K562 (cell line): ENCODE measurements at regions not wholly inside any gene's neighbourhood (a gene's known extent, or its start where the extent isn't known, plus 50 kb on each side); places are given as distances from the start of the nearest gene placed in this dataset.

Source experiments
- ATAC-seq: fragments of 200-7000 bp; cut with Tn5 transposase; 3 replicates; pipeline ENCODE4 v1.9.1; 2020; ENCODE audit warnings: moderate library complexity
- BruUV-seq: library from RNA; stranded (reverse); fragments of 400-500 nt; replicated peaks from 2 replicates; lab custom pipeline; 2021; lab: Mats Ljungman, UMichigan
- CTCF ChIA-PET: fragments of 300-600 bp; formaldehyde crosslinking; extraction: SDS; loops from one replicate; lab custom pipeline; 2021; ENCODE audit warnings: low intra/inter-chr PET ratio; lab: Yijun Ruan, JAX
- POLR2A ChIA-PET: fragments of 300-600, 350-650 bp; sonication (Branson Sonifier 250); formaldehyde crosslinking; extraction: SDS; loops from one replicate; lab custom pipeline; 2021; ENCODE audit warnings: antibody characterized with exemption, inconsistent platforms; lab: Yijun Ruan, JAX
- DNase-seq, 4 experiments: peaks; one replicate each; pipeline versions ENCODE4 v3.0.0 to v3.0.0-alpha.2; 2011 to 2018; ENCODE audit warnings: low spot score in 3 of 4, mixed read lengths in 3 of 4; ENCODE audit errors: extremely low read depth in 1 of 4
- FAIRE-seq: peaks from 2 replicates; lab custom pipeline; 2011; peaks lifted over from hg19 to GRCh38; lab: Jason Lieb, UNC
- H2AFZ ChIP-seq: 2 replicates; pipeline ENCODE4 v1.6.0; 2011; ENCODE audit warnings: low read depth, low read length, control low read depth, inconsistent platforms
- H3K27ac ChIP-seq: fragments of 200-600 bp; 3 replicates; pipeline ENCODE4 v1.8.0; 2011; ENCODE audit warnings: low read depth, mild to moderate bottlenecking, control low read depth, inconsistent platforms, low read length, moderate library complexity, mixed read lengths; ENCODE audit errors: extremely low read depth
- H3K27me3 ChIP-seq, 2 experiments: fragments of 300-600 bp in 1 of 2; 2 replicates in 1 of 2; 3 replicates in 1 of 2; pipeline versions ENCODE4 v1.6.0 to v1.8.0; 2011; ENCODE audit warnings: inconsistent platforms in 2 of 2, low read length in 2 of 2, mild to moderate bottlenecking in 1 of 2, mixed read lengths in 1 of 2, moderate library complexity in 1 of 2; ENCODE audit not compliant: control insufficient read depth in 2 of 2, insufficient read depth in 2 of 2
- H3K36me3 ChIP-seq: fragments of 300-600 bp; 3 replicates; pipeline ENCODE4 v1.8.0; 2011; ENCODE audit warnings: mild to moderate bottlenecking, low read length, inconsistent platforms; ENCODE audit not compliant: control insufficient read depth, insufficient read depth
- H3K4me1 ChIP-seq, 2 experiments: fragments of 200-600 bp in 1 of 2; replicated peaks in 1 of 2; 2 replicates in 1 of 2; 3 replicates in 1 of 2; pipeline versions ENCODE4 v1.5.1 to v1.8.0; 2011; ENCODE audit warnings: inconsistent platforms in 2 of 2, low read length in 2 of 2, mild to moderate bottlenecking in 1 of 2, mixed read lengths in 1 of 2, moderate library complexity in 1 of 2; ENCODE audit not compliant: control insufficient read depth in 2 of 2, insufficient read depth in 2 of 2
- H3K4me2 ChIP-seq: 2 replicates; pipeline ENCODE4 v1.6.1; 2011; ENCODE audit warnings: low read length, control low read depth, inconsistent platforms, mixed read lengths; ENCODE audit not compliant: insufficient read depth
- H3K4me3 ChIP-seq: fragments of 200-600 bp; sonication (generic), shearing (Covaris generic); 2 replicates; pipeline ENCODE4 v1.5.1; 2016; ENCODE audit warnings: control low read depth, inconsistent platforms
- H3K79me2 ChIP-seq: fragments of 200-600 bp; 3 replicates; pipeline ENCODE4 v1.8.0; 2011; ENCODE audit warnings: low read length, inconsistent platforms; ENCODE audit not compliant: control insufficient read depth, insufficient read depth
- H3K9ac ChIP-seq, 2 experiments: 2 replicates each; pipeline versions ENCODE4 v1.6.0 to v1.6.1; 2011; ENCODE audit warnings: low read depth in 2 of 2, low read length in 2 of 2, control low read depth in 1 of 2, inconsistent platforms in 1 of 2, mild to moderate bottlenecking in 1 of 2, mixed read lengths in 1 of 2; ENCODE audit not compliant: insufficient read depth in 1 of 2
- H3K9me1 ChIP-seq: one replicate; pipeline ENCODE4 v1.6.0; 2011; ENCODE audit warnings: inconsistent platforms, mild to moderate bottlenecking, low read length, moderate library complexity; ENCODE audit not compliant: control insufficient read depth, insufficient read depth
- H3K9me3 ChIP-seq: replicated peaks from 2 replicates; pipeline ENCODE4 v1.5.1; 2011; ENCODE audit warnings: low read depth, low read length, inconsistent platforms; ENCODE audit not compliant: control insufficient read depth, insufficient read depth
- H4K20me1 ChIP-seq: replicated peaks from 2 replicates; pipeline ENCODE4 v1.6.1; 2011; ENCODE audit warnings: low read length, inconsistent platforms, mixed read lengths; ENCODE audit not compliant: control insufficient read depth, insufficient read depth
- BRCA1 ChIP-seq, 2 experiments: fragments of 450-650 bp in 1 of 2; sonication (generic) in 1 of 2; formaldehyde crosslinking in 1 of 2; IDR thresholded peaks; 2 replicates each; pipeline versions ENCODE4 v1.5.0 to v1.6.1; 2017 to 2020; ENCODE audit warnings: mild to moderate bottlenecking in 1 of 2, missing genetic modification reagents in 1 of 2
- CGGBP1 ChIP-seq: fragments of 250-450 bp; sonication (Bioruptor Pico); IDR thresholded peaks from 2 replicates; pipeline ENCODE4 v1.9.0; 2021; ENCODE audit warnings: mild to moderate bottlenecking
- LEF1 ChIP-seq: fragments of 450-650 bp; IDR thresholded peaks from 2 replicates; pipeline ENCODE4 v1.6.1; 2016; ENCODE audit warnings: mild to moderate bottlenecking
- MAZ ChIP-seq, 2 experiments: fragments of 450-650 bp in 1 of 2; sonication (generic) in 1 of 2; formaldehyde crosslinking; IDR thresholded peaks in 1 of 2; conservative IDR thresholded peaks in 1 of 2; 2 replicates each; pipeline versions ENCODE4 v1.4.0 to v1.5.0; 2020; ENCODE audit warnings: mild to moderate bottlenecking in 1 of 2, missing genetic modification reagents in 1 of 2
- PML ChIP-seq: IDR thresholded peaks from 2 replicates; pipeline ENCODE4 v1.6.1; 2012; ENCODE audit warnings: low read length, inconsistent platforms
- SNIP1 ChIP-seq: fragments of 450-650 bp; IDR thresholded peaks from 2 replicates; pipeline ENCODE4 v1.7.1; 2017; ENCODE audit warnings: low read depth, mild to moderate bottlenecking
- ZNF239 ChIP-seq: fragments of 250-450 bp; sonication (Bioruptor Pico); IDR thresholded peaks from 2 replicates; pipeline ENCODE4 v1.4.0; 2020; ENCODE audit warnings: mild to moderate bottlenecking
- ZNF24 ChIP-seq: fragments of 450-650 bp; IDR thresholded peaks from 2 replicates; pipeline ENCODE4 v1.6.1; 2016
- ZNF347 ChIP-seq: fragments of 450-650 bp; formaldehyde crosslinking; IDR thresholded peaks from 2 replicates; pipeline ENCODE4 v1.4.0; 2020; ENCODE audit warnings: low read depth, mild to moderate bottlenecking, moderate library complexity
- ZNF354B ChIP-seq: fragments of 250-450 bp; sonication (Bioruptor Pico); IDR thresholded peaks from 2 replicates; pipeline ENCODE4 v1.4.0; 2020
- ZNF408 ChIP-seq: fragments of 250-450 bp; sonication (Bioruptor Pico); IDR thresholded peaks from 2 replicates; pipeline ENCODE4 v1.4.0; 2020; ENCODE audit warnings: low read depth, mild to moderate bottlenecking, moderate library complexity
- in situ Hi-C: fragments of 300-500 bp; cut with MboI; formaldehyde crosslinking; loops from 4 replicates; pipeline ENCODE4 v1.15.0; 2018; ENCODE audit warnings: inconsistent platforms, mixed read lengths
- intact Hi-C: fragments of 100-400 bp; cut with micrococcal nuclease; formaldehyde crosslinking; loops from 2 replicates; pipeline ENCODE4 v1.14.2; 2022
- TF ChIP-seq, protein P1 (sequence below): IDR thresholded peaks from 2 replicates; pipeline ENCODE4 v1.6.1; 2012; ENCODE audit warnings: low read depth, low read length, improper control_type of control experiment, borderline replicate concordance

- Histone ChIP-seq H3K4me2 (no peak overlapping the region), H3K36me3 (no peaks in the 10 kb centered on the region), H3K4me3 (no peak overlapping the region), H4K20me1 (no peaks in the 10 kb centered on the region), H3K9ac (no peak overlapping the region), H3K9me1 (no peaks in the 10 kb centered on the region), H2AFZ (no peak overlapping the region), H3K27ac (no peak overlapping the region), H3K79me2 (no peaks in the 10 kb centered on the region), H3K9me3 (no peaks in the 10 kb centered on the region), H3K27me3 (peaks cover 3 to 5% of the 10 kb centered on the region in 2 experiments; a peak in 1 of 5 replicates), H3K4me1 (no peaks in the 10 kb centered on the region)
- FAIRE-seq (no peak), ATAC-seq (no peak), DNase-seq (no peak)
- ChIA-PET POLR2A (no interaction called here), CTCF (no interaction called here)
- intact Hi-C loops, result no loop called here
- in situ Hi-C loops, result no loop called here
- BruUV-seq, result no TSS peak
- TF ChIP-seq CGGBP1 (CRISPR knock-in tag) (no peak), ZNF24 (no peak), BRCA1 (IDR thresholded peaks at IDR 0.05) (no peak), BRCA1 (CRISPR knock-in tag; IDR thresholded peaks at IDR 0.05) (no peak), ZNF239 (CRISPR knock-in tag) (no peak), ZNF354B (CRISPR knock-in tag) (no peak), MAZ (CRISPR knock-in tag; conservative IDR thresholded peaks at IDR 0.05 in 1 of 2, IDR thresholded peaks at IDR 0.05 in 1 of 2) (no peak), ZNF408 (CRISPR knock-in tag) (no peak), PML (no peak), ZNF347 (CRISPR knock-in tag) (no peak), SNIP1 (no peak), LEF1 (no peak)
- TF ChIP-seq, protein P1, sequence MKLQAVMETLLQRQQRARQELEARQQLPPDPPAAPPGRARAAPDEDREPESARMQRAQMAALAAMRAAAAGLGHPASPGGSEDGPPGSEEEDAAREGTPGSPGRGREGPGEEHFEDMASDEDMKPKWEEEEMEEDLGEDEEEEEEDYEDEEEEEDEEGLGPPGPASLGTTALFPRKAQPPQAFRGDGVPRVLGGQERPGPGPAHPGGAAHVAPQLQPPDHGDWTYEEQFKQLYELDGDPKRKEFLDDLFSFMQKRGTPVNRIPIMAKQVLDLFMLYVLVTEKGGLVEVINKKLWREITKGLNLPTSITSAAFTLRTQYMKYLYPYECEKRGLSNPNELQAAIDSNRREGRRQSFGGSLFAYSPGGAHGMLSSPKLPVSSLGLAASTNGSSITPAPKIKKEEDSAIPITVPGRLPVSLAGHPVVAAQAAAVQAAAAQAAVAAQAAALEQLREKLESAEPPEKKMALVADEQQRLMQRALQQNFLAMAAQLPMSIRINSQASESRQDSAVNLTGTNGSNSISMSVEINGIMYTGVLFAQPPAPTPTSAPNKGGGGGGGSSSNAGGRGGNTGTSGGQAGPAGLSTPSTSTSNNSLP, result no peak
These were observed 216.7 kb upstream of the RNF32 start for GRCh38 chr7:156423876-156424275.
